ENCODE measurements at regions not wholly inside any gene's neighbourhood (a gene's known extent, or its start where the extent isn't known, plus 50 kb on each side); places are given as distances from the start of the nearest gene placed in this dataset.
"Not testable (repeated sequence)": the region's sequence is repeated elsewhere in the genome, so short reads cannot be mapped to it uniquely, and the experiment has no call there.

GRCh38 chr22:11561744-11562143 is 3966.2 kb upstream of the OR11H1 start:
- H3K79me1 ChIP-seq (ENCODE audit: low read length); H3K9ac ChIP-seq (ENCODE audit: low read length); H4K5ac ChIP-seq (ENCODE audit: low read length); H3K18ac ChIP-seq (ENCODE audit: low read length); H3K36me3 ChIP-seq (ENCODE audit: control insufficient read depth, insufficient read depth, low read length); H2BK120ac ChIP-seq (ENCODE audit: low read depth, low read length); H3K56ac ChIP-seq (ENCODE audit: low read length); H3K23ac ChIP-seq (ENCODE audit: low read length); H4K8ac ChIP-seq (ENCODE audit: low read depth, low read length); H3K4me2 ChIP-seq (ENCODE audit: low read length); H3K27ac ChIP-seq (ENCODE audit: low read depth, low read length); H3K4ac ChIP-seq (ENCODE audit: low read depth, low read length); H3K27me3 ChIP-seq (ENCODE audit: insufficient read depth, low read length, poor library complexity); H3K4me1 ChIP-seq (ENCODE audit: control insufficient read depth, low read depth, low read length); H2BK15ac ChIP-seq (replicated peaks; ENCODE audit: low read depth); DNase-seq; H2AK5ac ChIP-seq (ENCODE audit: low read length); H3K79me2 ChIP-seq (ENCODE audit: control insufficient read depth, insufficient read depth, low read length); H2BK5ac ChIP-seq (ENCODE audit: low read length): not testable (repeated sequence)
- no CpG with 5 or more reads among the region's 17 CpGs for WGBS (ENCODE audit: extremely low coverage, insufficient coverage, low lambda C conversion rate)
- peak overlapping the region; percentile 24 for H3K4me3 ChIP-seq (ENCODE audit: low read length)

DNA sequence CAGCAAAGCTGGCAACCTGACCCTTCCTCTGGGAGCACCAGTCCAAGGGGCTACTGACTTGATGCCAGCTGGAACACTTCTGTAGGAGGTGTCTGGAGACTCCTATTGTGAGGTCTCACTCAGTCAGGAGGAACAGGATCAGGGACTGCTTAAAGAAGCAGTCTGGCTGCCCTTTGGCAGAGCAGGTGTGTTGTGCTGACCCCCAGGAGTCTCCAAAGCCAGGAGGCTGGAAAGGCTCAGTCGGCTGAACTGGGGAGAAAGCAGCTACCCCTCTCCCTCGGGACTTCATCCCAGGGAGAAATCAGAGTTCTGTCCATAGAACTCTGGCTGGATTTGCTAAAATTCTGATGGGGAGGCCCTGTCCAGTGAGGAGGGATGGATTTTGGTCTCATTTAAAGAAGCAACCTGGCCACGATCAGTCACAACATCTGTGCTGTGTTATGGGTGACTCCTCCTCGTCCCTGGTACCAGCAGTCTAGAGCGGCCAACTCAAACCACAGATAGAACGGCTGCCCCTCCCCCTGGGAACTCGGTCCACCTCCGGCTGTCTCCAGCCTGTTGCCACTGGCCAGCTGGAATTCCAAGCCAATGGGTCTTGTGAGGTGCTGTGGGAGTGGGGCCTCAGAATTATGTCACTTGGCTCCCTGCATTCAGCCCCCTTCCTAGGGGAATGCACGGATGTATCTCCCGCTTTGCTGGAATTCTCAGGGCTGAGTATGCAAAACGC is 3959.0 kb upstream of the OR11H1 start:
- not testable (repeated sequence) for H2AK5ac ChIP-seq (ENCODE audit: low read length); H3K4me2 ChIP-seq (ENCODE audit: low read length); H4K5ac ChIP-seq (ENCODE audit: low read length); H2BK15ac ChIP-seq (replicated peaks; ENCODE audit: low read depth); H3K27me3 ChIP-seq (ENCODE audit: insufficient read depth, low read length, poor library complexity); H3K36me3 ChIP-seq (ENCODE audit: control insufficient read depth, insufficient read depth, low read length); H3K27ac ChIP-seq (ENCODE audit: low read depth, low read length); H3K79me2 ChIP-seq (ENCODE audit: control insufficient read depth, insufficient read depth, low read length); H3K4ac ChIP-seq (ENCODE audit: low read depth, low read length); DNase-seq; H2BK5ac ChIP-seq (ENCODE audit: low read length); H4K8ac ChIP-seq (ENCODE audit: low read depth, low read length); H3K4me1 ChIP-seq (ENCODE audit: control insufficient read depth, low read depth, low read length); H2BK120ac ChIP-seq (ENCODE audit: low read depth, low read length); H3K79me1 ChIP-seq (ENCODE audit: low read length); H3K56ac ChIP-seq (ENCODE audit: low read length); H3K9ac ChIP-seq (ENCODE audit: low read length); H3K4me3 ChIP-seq (ENCODE audit: low read length); H3K18ac ChIP-seq (ENCODE audit: low read length); H3K23ac ChIP-seq (ENCODE audit: low read length)
- WGBS (ENCODE audit: extremely low coverage, insufficient coverage, low lambda C conversion rate) = no CpG with 5 or more reads among the region's 11 CpGs

GRCh38 chr22:11569564-11569940 is 3958.4 kb upstream of the OR11H1 start:
- no CpG with 5 or more reads among the region's 5 CpGs for WGBS (ENCODE audit: extremely low coverage, insufficient coverage, low lambda C conversion rate)
- H3K4me1 ChIP-seq (ENCODE audit: control insufficient read depth, low read depth, low read length); H3K79me1 ChIP-seq (ENCODE audit: low read length); H3K9ac ChIP-seq (ENCODE audit: low read length); H3K79me2 ChIP-seq (ENCODE audit: control insufficient read depth, insufficient read depth, low read length); H4K8ac ChIP-seq (ENCODE audit: low read depth, low read length); H3K4me2 ChIP-seq (ENCODE audit: low read length); H2BK5ac ChIP-seq (ENCODE audit: low read length); H2AK5ac ChIP-seq (ENCODE audit: low read length); H3K23ac ChIP-seq (ENCODE audit: low read length); H3K4ac ChIP-seq (ENCODE audit: low read depth, low read length); H3K18ac ChIP-seq (ENCODE audit: low read length); H3K56ac ChIP-seq (ENCODE audit: low read length); H3K27ac ChIP-seq (ENCODE audit: low read depth, low read length); H3K27me3 ChIP-seq (ENCODE audit: insufficient read depth, low read length, poor library complexity); H3K36me3 ChIP-seq (ENCODE audit: control insufficient read depth, insufficient read depth, low read length); DNase-seq; H2BK120ac ChIP-seq (ENCODE audit: low read depth, low read length); H4K5ac ChIP-seq (ENCODE audit: low read length); H2BK15ac ChIP-seq (replicated peaks; ENCODE audit: low read depth): not testable (repeated sequence)
- peak overlapping the region; percentile 34 for H3K4me3 ChIP-seq (ENCODE audit: low read length)

GRCh38 chr22:11573154-11573553 is 3954.8 kb upstream of the OR11H1 start:
- not testable (repeated sequence) for H3K4me1 ChIP-seq (ENCODE audit: control insufficient read depth, low read depth, low read length); H3K9ac ChIP-seq (ENCODE audit: low read length); H3K18ac ChIP-seq (ENCODE audit: low read length); H3K79me2 ChIP-seq (ENCODE audit: control insufficient read depth, insufficient read depth, low read length); H3K36me3 ChIP-seq (ENCODE audit: control insufficient read depth, insufficient read depth, low read length); H3K27ac ChIP-seq (ENCODE audit: low read depth, low read length); H3K4ac ChIP-seq (ENCODE audit: low read depth, low read length); H4K5ac ChIP-seq (ENCODE audit: low read length); H3K56ac ChIP-seq (ENCODE audit: low read length); H2BK5ac ChIP-seq (ENCODE audit: low read length); H2BK15ac ChIP-seq (replicated peaks; ENCODE audit: low read depth); H3K4me2 ChIP-seq (ENCODE audit: low read length); H3K23ac ChIP-seq (ENCODE audit: low read length); H2BK120ac ChIP-seq (ENCODE audit: low read depth, low read length); H3K27me3 ChIP-seq (ENCODE audit: insufficient read depth, low read length, poor library complexity); H4K8ac ChIP-seq (ENCODE audit: low read depth, low read length); H2AK5ac ChIP-seq (ENCODE audit: low read length); H3K79me1 ChIP-seq (ENCODE audit: low read length); DNase-seq
- H3K4me3 ChIP-seq (ENCODE audit: low read length) = peak overlapping the region; percentile 11
- no CpG with 5 or more reads among the region's 6 CpGs for WGBS (ENCODE audit: extremely low coverage, insufficient coverage, low lambda C conversion rate)

DNA sequence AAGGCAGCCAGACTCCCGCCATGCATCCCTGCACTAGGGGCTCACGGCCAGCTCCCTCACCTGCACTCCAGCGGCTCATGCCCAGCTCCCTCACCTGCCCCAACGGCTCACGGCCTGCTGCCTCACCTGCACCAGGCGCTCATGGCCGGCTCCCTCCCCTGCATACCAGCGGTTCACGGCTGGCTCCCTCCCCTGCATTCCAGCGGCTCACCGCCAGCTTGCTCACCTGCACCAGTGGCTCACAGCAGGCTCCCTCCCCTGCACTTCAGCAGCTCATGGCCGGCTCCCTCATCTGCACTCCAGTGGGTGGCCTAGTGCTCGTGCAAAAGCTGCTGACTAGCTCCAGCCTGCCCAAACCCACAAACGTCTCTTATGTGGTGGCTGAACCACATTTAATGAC is 3953.8 kb upstream of the OR11H1 start:
- not testable (repeated sequence) for H4K8ac ChIP-seq (ENCODE audit: low read depth, low read length); H2BK120ac ChIP-seq (ENCODE audit: low read depth, low read length); H3K4ac ChIP-seq (ENCODE audit: low read depth, low read length); H3K4me1 ChIP-seq (ENCODE audit: control insufficient read depth, low read depth, low read length); H2BK15ac ChIP-seq (replicated peaks; ENCODE audit: low read depth); H3K79me2 ChIP-seq (ENCODE audit: control insufficient read depth, insufficient read depth, low read length); H3K56ac ChIP-seq (ENCODE audit: low read length); H3K27ac ChIP-seq (ENCODE audit: low read depth, low read length); H3K18ac ChIP-seq (ENCODE audit: low read length); H3K36me3 ChIP-seq (ENCODE audit: control insufficient read depth, insufficient read depth, low read length); H3K9ac ChIP-seq (ENCODE audit: low read length); H3K27me3 ChIP-seq (ENCODE audit: insufficient read depth, low read length, poor library complexity); H3K4me2 ChIP-seq (ENCODE audit: low read length); H3K23ac ChIP-seq (ENCODE audit: low read length); H2AK5ac ChIP-seq (ENCODE audit: low read length); H2BK5ac ChIP-seq (ENCODE audit: low read length); H4K5ac ChIP-seq (ENCODE audit: low read length); H3K79me1 ChIP-seq (ENCODE audit: low read length); DNase-seq
- H3K4me3 ChIP-seq (ENCODE audit: low read length) = peak overlapping the region; percentile 8
- WGBS (ENCODE audit: extremely low coverage, insufficient coverage, low lambda C conversion rate) = no CpG with 5 or more reads among the region's 14 CpGs

- peak overlapping the region; percentile 5 for H3K4me3 ChIP-seq (ENCODE audit: low read length)
- not testable (repeated sequence) for H4K5ac ChIP-seq (ENCODE audit: low read length); H2BK5ac ChIP-seq (ENCODE audit: low read length); H3K27ac ChIP-seq (ENCODE audit: low read depth, low read length); H3K56ac ChIP-seq (ENCODE audit: low read length); H3K23ac ChIP-seq (ENCODE audit: low read length); H2AK5ac ChIP-seq (ENCODE audit: low read length); H3K18ac ChIP-seq (ENCODE audit: low read length); H3K79me2 ChIP-seq (ENCODE audit: control insufficient read depth, insufficient read depth, low read length); H3K4ac ChIP-seq (ENCODE audit: low read depth, low read length); H3K79me1 ChIP-seq (ENCODE audit: low read length); H3K4me2 ChIP-seq (ENCODE audit: low read length); DNase-seq; H3K36me3 ChIP-seq (ENCODE audit: control insufficient read depth, insufficient read depth, low read length); H3K27me3 ChIP-seq (ENCODE audit: insufficient read depth, low read length, poor library complexity); H2BK15ac ChIP-seq (replicated peaks; ENCODE audit: low read depth); H3K4me1 ChIP-seq (ENCODE audit: control insufficient read depth, low read depth, low read length); H2BK120ac ChIP-seq (ENCODE audit: low read depth, low read length); H3K9ac ChIP-seq (ENCODE audit: low read length); H4K8ac ChIP-seq (ENCODE audit: low read depth, low read length)
- no CpG with 5 or more reads among the region's 4 CpGs for WGBS (ENCODE audit: extremely low coverage, insufficient coverage, low lambda C conversion rate)
Observed at GRCh38 chr22:11574659-11575058, 3953.3 kb upstream of the OR11H1 start.
